ENCODE measurements at regions not wholly inside any gene's neighbourhood (a gene's known extent, or its start where the extent isn't known, plus 50 kb on each side); places are given as distances from the start of the nearest gene placed in this dataset.

- TF ChIP-seq POLR2AphosphoS5 (IDR thresholded peaks at IDR 0.05) (no peak), CTCF (IDR thresholded peaks at IDR 0.05) (no peak)
Measured at GRCh38 chr16:35200662-35201061, 1741.2 kb downstream of the TP53TG3F start.

All from prostate gland (tissue), 2 donors.